Osteoblast (primary cell): ENCODE measurements at regions not wholly inside any gene's neighbourhood (a gene's known extent, or its start where the extent isn't known, plus 50 kb on each side); places are given as distances from the start of the nearest gene placed in this dataset.

Experiments used
- DNase-seq: peaks from one replicate; pipeline ENCODE4 v3.0.0; 2011; ENCODE audit warnings: low spot score, mixed read lengths; ENCODE audit not compliant: insufficient read length; ENCODE audit errors: missing footprints
- H2AFZ ChIP-seq: 2 replicates; pipeline ENCODE4 v1.6.0; 2011; ENCODE audit warnings: mild to moderate bottlenecking, low read length
- H3K27ac ChIP-seq: 2 replicates; pipeline ENCODE4 v1.5.1; 2011; ENCODE audit warnings: mild to moderate bottlenecking, low read depth, low read length, moderate library complexity
- H3K27me3 ChIP-seq: 2 replicates; pipeline ENCODE4 v1.6.0; 2012; ENCODE audit warnings: mild to moderate bottlenecking, control low read depth, inconsistent platforms, low read length, moderate library complexity; ENCODE audit not compliant: insufficient read depth
- H3K36me3 ChIP-seq: 2 replicates; pipeline ENCODE4 v1.5.1; 2011; ENCODE audit warnings: mild to moderate bottlenecking, low read length, control low read depth, moderate library complexity; ENCODE audit not compliant: insufficient read depth
- H3K4me1 ChIP-seq: 2 replicates; pipeline ENCODE4 v1.5.1; 2011; ENCODE audit warnings: mild to moderate bottlenecking, low read length, control low read depth, moderate library complexity; ENCODE audit not compliant: insufficient read depth
- H3K4me2 ChIP-seq: 2 replicates; pipeline ENCODE4 v1.6.0; 2011; ENCODE audit warnings: mild to moderate bottlenecking, low read length; ENCODE audit not compliant: insufficient read depth
- H3K4me3 ChIP-seq: fragments of 200-600 bp; sonication (generic); 3 replicates; pipeline ENCODE4 v1.5.1; 2012; ENCODE audit warnings: mild to moderate bottlenecking, low read length, inconsistent platforms; ENCODE audit not compliant: insufficient read depth
- H3K79me2 ChIP-seq: 2 replicates; pipeline ENCODE4 v1.6.0; 2012; ENCODE audit warnings: mild to moderate bottlenecking, low read length, control low read depth, inconsistent platforms; ENCODE audit not compliant: insufficient read depth
- H3K9me3 ChIP-seq: 2 replicates; pipeline ENCODE4 v1.5.1; 2011; ENCODE audit warnings: low read depth, low read length, control low read depth
- H4K20me1 ChIP-seq: 2 replicates; pipeline ENCODE4 v1.6.0; 2012; ENCODE audit warnings: mild to moderate bottlenecking, low read length, control low read depth; ENCODE audit not compliant: insufficient read depth
- TF ChIP-seq, protein P1 (sequence below): IDR thresholded peaks from 2 replicates; pipeline ENCODE4 v1.5.1; 2011; ENCODE audit warnings: mild to moderate bottlenecking, low read depth, low read length, moderate library complexity; ENCODE audit errors: extremely low read depth

DNA sequence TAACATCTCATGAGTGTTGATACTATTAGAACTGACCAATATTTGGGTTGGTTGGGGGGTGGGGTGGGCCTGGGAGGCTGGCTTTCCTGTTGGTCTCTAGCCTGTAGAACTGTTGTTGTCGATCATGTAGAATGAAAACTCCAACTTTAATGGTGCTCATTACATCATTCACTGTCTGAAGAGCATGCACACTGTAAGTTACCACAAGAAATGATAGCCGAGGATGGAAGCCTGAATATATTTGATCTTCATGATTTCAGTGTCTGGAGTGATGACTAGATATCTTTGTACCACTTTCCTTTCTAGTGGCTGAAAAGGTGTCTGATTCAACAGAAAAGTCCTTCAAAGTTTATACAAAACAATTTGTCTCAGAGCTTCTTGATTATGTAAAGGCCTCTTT, 123.6 kb downstream of the XCL2 start:
- H3K4me2 ChIP-seq: no peak overlapping the region
- peaks cover 2% of the 10 kb centered on the region for H3K27me3 ChIP-seq
- H3K36me3 ChIP-seq: no peaks in the 10 kb centered on the region

DNA sequence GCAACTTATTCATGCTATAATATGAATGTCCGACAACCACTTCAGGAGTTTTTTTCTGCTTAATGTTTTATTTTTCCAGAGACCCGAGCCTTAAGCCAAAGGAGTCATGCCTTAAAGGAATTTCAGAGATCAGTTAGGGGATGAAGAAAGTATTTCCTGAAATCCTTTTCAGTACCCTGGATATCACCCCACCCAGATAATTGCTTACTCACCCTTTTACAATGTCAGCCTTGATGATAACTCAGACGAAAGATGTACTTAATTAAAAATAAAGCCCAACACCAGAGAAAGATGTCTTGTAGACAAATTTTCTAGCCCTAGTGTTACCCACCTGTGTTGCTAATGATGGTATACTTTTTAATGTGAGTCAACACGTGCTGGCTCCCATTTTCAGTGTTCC, 124.1 kb downstream of the XCL2 start:
- no peak for DNase-seq
- no peak overlapping the region for H3K4me3 ChIP-seq
- H3K27me3 ChIP-seq: peaks cover 2% of the 10 kb centered on the region
- no peak overlapping the region for H3K4me2 ChIP-seq
- H4K20me1 ChIP-seq: no peaks in the 10 kb centered on the region
- H2AFZ ChIP-seq: no peak overlapping the region
- no peaks in the 10 kb centered on the region for H3K36me3 ChIP-seq
- no peaks in the 10 kb centered on the region for H3K79me2 ChIP-seq
- no peaks in the 10 kb centered on the region for H3K9me3 ChIP-seq
- H3K4me1 ChIP-seq: no peaks in the 10 kb centered on the region
- no peak overlapping the region for H3K27ac ChIP-seq
- TF ChIP-seq, protein P1, sequence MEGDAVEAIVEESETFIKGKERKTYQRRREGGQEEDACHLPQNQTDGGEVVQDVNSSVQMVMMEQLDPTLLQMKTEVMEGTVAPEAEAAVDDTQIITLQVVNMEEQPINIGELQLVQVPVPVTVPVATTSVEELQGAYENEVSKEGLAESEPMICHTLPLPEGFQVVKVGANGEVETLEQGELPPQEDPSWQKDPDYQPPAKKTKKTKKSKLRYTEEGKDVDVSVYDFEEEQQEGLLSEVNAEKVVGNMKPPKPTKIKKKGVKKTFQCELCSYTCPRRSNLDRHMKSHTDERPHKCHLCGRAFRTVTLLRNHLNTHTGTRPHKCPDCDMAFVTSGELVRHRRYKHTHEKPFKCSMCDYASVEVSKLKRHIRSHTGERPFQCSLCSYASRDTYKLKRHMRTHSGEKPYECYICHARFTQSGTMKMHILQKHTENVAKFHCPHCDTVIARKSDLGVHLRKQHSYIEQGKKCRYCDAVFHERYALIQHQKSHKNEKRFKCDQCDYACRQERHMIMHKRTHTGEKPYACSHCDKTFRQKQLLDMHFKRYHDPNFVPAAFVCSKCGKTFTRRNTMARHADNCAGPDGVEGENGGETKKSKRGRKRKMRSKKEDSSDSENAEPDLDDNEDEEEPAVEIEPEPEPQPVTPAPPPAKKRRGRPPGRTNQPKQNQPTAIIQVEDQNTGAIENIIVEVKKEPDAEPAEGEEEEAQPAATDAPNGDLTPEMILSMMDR: no peak

More for the DNA sequence above, 123.6 kb downstream of the XCL2 start:
- Histone ChIP-seq H3K4me3 (no peak overlapping the region), H3K4me1 (no peaks in the 10 kb centered on the region), H3K9me3 (no peaks in the 10 kb centered on the region), H4K20me1 (no peaks in the 10 kb centered on the region), H3K79me2 (no peaks in the 10 kb centered on the region), H2AFZ (no peak overlapping the region), H3K27ac (no peak overlapping the region)
- DNase-seq: no peak
- TF ChIP-seq, protein P1: no peak

DNA sequence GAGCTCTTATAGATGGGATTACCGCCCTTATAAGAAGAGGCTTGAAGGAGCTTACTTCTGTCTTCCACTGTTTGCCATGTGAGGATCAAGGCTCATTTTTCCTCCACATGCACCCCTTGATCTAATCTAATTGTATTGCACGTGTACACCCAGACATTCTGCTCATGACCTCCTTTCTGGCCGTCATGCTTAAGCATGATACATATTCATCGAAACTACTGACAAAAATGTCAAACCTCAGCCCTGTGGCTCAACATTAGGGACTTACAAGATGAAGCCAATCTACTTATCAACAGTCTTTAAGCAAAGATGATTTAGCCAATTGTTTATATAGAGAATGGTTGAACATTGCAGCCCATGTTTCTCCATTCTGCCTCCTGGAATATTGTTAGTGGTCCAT, 127.6 kb downstream of the XCL2 start:
- peaks cover 2% of the 10 kb centered on the region for H3K27me3 ChIP-seq
- no peak overlapping the region for H3K4me2 ChIP-seq
- no peak overlapping the region for H3K4me3 ChIP-seq
- no peaks in the 10 kb centered on the region for H3K4me1 ChIP-seq
- no peak overlapping the region for H3K27ac ChIP-seq
- H3K9me3 ChIP-seq: no peaks in the 10 kb centered on the region
- DNase-seq: no peak
- H4K20me1 ChIP-seq: no peaks in the 10 kb centered on the region
- no peaks in the 10 kb centered on the region for H3K36me3 ChIP-seq
- TF ChIP-seq, protein P1: no peak
- H2AFZ ChIP-seq: no peak overlapping the region
- H3K79me2 ChIP-seq: no peaks in the 10 kb centered on the region

DNA sequence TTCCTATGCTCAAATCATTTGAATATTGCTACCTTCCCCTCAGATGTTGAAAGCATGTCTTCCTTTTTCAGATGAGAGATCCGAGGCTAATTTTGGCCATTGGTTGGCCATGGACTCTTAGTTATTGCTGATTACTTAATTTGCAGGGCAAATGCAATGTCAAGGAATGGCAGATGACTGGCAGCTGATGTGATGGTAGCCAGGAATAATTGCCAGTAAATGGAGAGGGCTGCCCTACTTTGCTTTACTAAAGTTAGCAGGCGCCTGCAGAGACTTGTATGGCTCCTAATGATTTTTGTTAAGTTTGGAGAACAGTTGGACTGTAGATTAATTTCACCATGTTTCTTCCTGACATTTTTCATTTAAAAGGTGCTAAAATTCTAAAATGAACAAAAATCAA, 128.9 kb downstream of the XCL2 start:
- no peaks in the 10 kb centered on the region for H3K9me3 ChIP-seq
- H3K4me3 ChIP-seq: no peak overlapping the region
- DNase-seq: no peak
- H3K27me3 ChIP-seq: peaks cover 2% of the 10 kb centered on the region
- no peaks in the 10 kb centered on the region for H3K36me3 ChIP-seq
- H3K79me2 ChIP-seq: no peaks in the 10 kb centered on the region
- TF ChIP-seq, protein P1: no peak
- no peaks in the 10 kb centered on the region for H3K4me1 ChIP-seq
- H4K20me1 ChIP-seq: no peaks in the 10 kb centered on the region
- H3K4me2 ChIP-seq: no peak overlapping the region
- no peak overlapping the region for H2AFZ ChIP-seq
- H3K27ac ChIP-seq: no peak overlapping the region
